K562 (cell line): ENCODE measurements at regions not wholly inside any gene's neighbourhood (a gene's known extent, or its start where the extent isn't known, plus 50 kb on each side); places are given as distances from the start of the nearest gene placed in this dataset.

ENCODE experiments used
- ATAC-seq: fragments of 200-7000 bp; cut with Tn5 transposase; 3 replicates; pipeline ENCODE4 v1.9.1; 2020; ENCODE audit warnings: moderate library complexity
- BruUV-seq: library from RNA; stranded (reverse); fragments of 400-500 nt; replicated peaks from 2 replicates; lab custom pipeline; 2021; lab: Mats Ljungman, UMichigan
- CTCF ChIA-PET: fragments of 300-600 bp; formaldehyde crosslinking; extraction: SDS; loops from one replicate; lab custom pipeline; 2021; ENCODE audit warnings: low intra/inter-chr PET ratio; lab: Yijun Ruan, JAX
- POLR2A ChIA-PET: fragments of 300-600, 350-650 bp; sonication (Branson Sonifier 250); formaldehyde crosslinking; extraction: SDS; loops from one replicate; lab custom pipeline; 2021; ENCODE audit warnings: antibody characterized with exemption, inconsistent platforms; lab: Yijun Ruan, JAX
- DNase-seq, 4 experiments: peaks; one replicate each; pipeline versions ENCODE4 v3.0.0 to v3.0.0-alpha.2; 2011 to 2018; ENCODE audit warnings: low spot score in 3 of 4, mixed read lengths in 3 of 4; ENCODE audit errors: extremely low read depth in 1 of 4
- FAIRE-seq: peaks from 2 replicates; lab custom pipeline; 2011; peaks lifted over from hg19 to GRCh38; lab: Jason Lieb, UNC
- H2AFZ ChIP-seq: 2 replicates; pipeline ENCODE4 v1.6.0; 2011; ENCODE audit warnings: low read depth, low read length, control low read depth, inconsistent platforms
- H3K27ac ChIP-seq: fragments of 200-600 bp; 3 replicates; pipeline ENCODE4 v1.8.0; 2011; ENCODE audit warnings: low read depth, mild to moderate bottlenecking, control low read depth, inconsistent platforms, low read length, moderate library complexity, mixed read lengths; ENCODE audit errors: extremely low read depth
- H3K27me3 ChIP-seq, 2 experiments: fragments of 300-600 bp in 1 of 2; 2 replicates in 1 of 2; 3 replicates in 1 of 2; pipeline versions ENCODE4 v1.6.0 to v1.8.0; 2011; ENCODE audit warnings: inconsistent platforms in 2 of 2, low read length in 2 of 2, mild to moderate bottlenecking in 1 of 2, mixed read lengths in 1 of 2, moderate library complexity in 1 of 2; ENCODE audit not compliant: control insufficient read depth in 2 of 2, insufficient read depth in 2 of 2
- H3K36me3 ChIP-seq: fragments of 300-600 bp; 3 replicates; pipeline ENCODE4 v1.8.0; 2011; ENCODE audit warnings: mild to moderate bottlenecking, low read length, inconsistent platforms; ENCODE audit not compliant: control insufficient read depth, insufficient read depth
- H3K4me1 ChIP-seq, 2 experiments: fragments of 200-600 bp in 1 of 2; replicated peaks in 1 of 2; 2 replicates in 1 of 2; 3 replicates in 1 of 2; pipeline versions ENCODE4 v1.5.1 to v1.8.0; 2011; ENCODE audit warnings: inconsistent platforms in 2 of 2, low read length in 2 of 2, mild to moderate bottlenecking in 1 of 2, mixed read lengths in 1 of 2, moderate library complexity in 1 of 2; ENCODE audit not compliant: control insufficient read depth in 2 of 2, insufficient read depth in 2 of 2
- H3K4me2 ChIP-seq: 2 replicates; pipeline ENCODE4 v1.6.1; 2011; ENCODE audit warnings: low read length, control low read depth, inconsistent platforms, mixed read lengths; ENCODE audit not compliant: insufficient read depth
- H3K4me3 ChIP-seq: fragments of 200-600 bp; sonication (generic), shearing (Covaris generic); 2 replicates; pipeline ENCODE4 v1.5.1; 2016; ENCODE audit warnings: control low read depth, inconsistent platforms
- H3K79me2 ChIP-seq: fragments of 200-600 bp; 3 replicates; pipeline ENCODE4 v1.8.0; 2011; ENCODE audit warnings: low read length, inconsistent platforms; ENCODE audit not compliant: control insufficient read depth, insufficient read depth
- H3K9ac ChIP-seq, 2 experiments: 2 replicates each; pipeline versions ENCODE4 v1.6.0 to v1.6.1; 2011; ENCODE audit warnings: low read depth in 2 of 2, low read length in 2 of 2, control low read depth in 1 of 2, inconsistent platforms in 1 of 2, mild to moderate bottlenecking in 1 of 2, mixed read lengths in 1 of 2; ENCODE audit not compliant: insufficient read depth in 1 of 2
- H3K9me1 ChIP-seq: one replicate; pipeline ENCODE4 v1.6.0; 2011; ENCODE audit warnings: inconsistent platforms, mild to moderate bottlenecking, low read length, moderate library complexity; ENCODE audit not compliant: control insufficient read depth, insufficient read depth
- H3K9me3 ChIP-seq: replicated peaks from 2 replicates; pipeline ENCODE4 v1.5.1; 2011; ENCODE audit warnings: low read depth, low read length, inconsistent platforms; ENCODE audit not compliant: control insufficient read depth, insufficient read depth
- H4K20me1 ChIP-seq: replicated peaks from 2 replicates; pipeline ENCODE4 v1.6.1; 2011; ENCODE audit warnings: low read length, inconsistent platforms, mixed read lengths; ENCODE audit not compliant: control insufficient read depth, insufficient read depth
- CHAMP1 ChIP-seq: fragments of 450-650 bp; IDR thresholded peaks from 2 replicates; pipeline ENCODE4 v1.6.1; 2016; ENCODE audit warnings: mild to moderate bottlenecking
- CREBBP ChIP-seq: IDR thresholded peaks from one replicate; pipeline ENCODE4 v1.6.1; 2012; ENCODE audit warnings: low read depth, mild to moderate bottlenecking, control low read depth, inconsistent platforms, low read length
- E2F4 ChIP-seq: sonication (generic); formaldehyde crosslinking; IDR thresholded peaks from 2 replicates; pipeline ENCODE4 v1.8.0; 2022; ENCODE audit warnings: mild to moderate bottlenecking, low read depth, missing genetic modification reagents
- ETV1 ChIP-seq: fragments of 450-650 bp; conservative IDR thresholded peaks from 2 replicates; pipeline ENCODE4 v1.6.1; 2016; ENCODE audit warnings: missing genetic modification characterization, control low read depth, low read depth, missing compliant biosample characterization
- FOXJ3 ChIP-seq: sonication (generic); formaldehyde crosslinking; IDR thresholded peaks from 2 replicates; pipeline ENCODE4 v1.4.0; 2020; ENCODE audit warnings: mild to moderate bottlenecking, missing genetic modification reagents
- NEUROD1 ChIP-seq: fragments of 150-350 bp; IDR thresholded peaks from 2 replicates; pipeline ENCODE4 v1.6.1; 2014; ENCODE audit warnings: borderline replicate concordance, low read length, low read depth; ENCODE audit not compliant: partially characterized antibody
- NR3C1 ChIP-seq: sonication (generic); formaldehyde crosslinking; IDR thresholded peaks from 2 replicates; pipeline ENCODE4 v1.8.1; 2022; ENCODE audit warnings: missing genetic modification reagents
- PBX2 ChIP-seq, 2 experiments: IDR thresholded peaks in 1 of 2; conservative IDR thresholded peaks in 1 of 2; 2 replicates each; pipeline ENCODE4 v1.6.1; 2016; ENCODE audit warnings: low read depth in 2 of 2, mild to moderate bottlenecking in 1 of 2, missing compliant biosample characterization in 1 of 2, missing genetic modification characterization in 1 of 2, moderate library complexity in 1 of 2
- RNF2 ChIP-seq: sonication (generic); IDR thresholded peaks from 2 replicates; pipeline ENCODE4 v1.6.1; 2016
- SUPT5H ChIP-seq: fragments of 450-650 bp; IDR thresholded peaks from 2 replicates; pipeline ENCODE4 v1.6.1; 2016
- ZKSCAN3 ChIP-seq: fragments of 250-450 bp; sonication (Bioruptor Pico); IDR thresholded peaks from 2 replicates; pipeline ENCODE4 v1.4.0; 2020
- ZNF584 ChIP-seq: fragments of 200-800 bp; sonication (Bioruptor generic); IDR thresholded peaks from 2 replicates; pipeline ENCODE4 v1.6.1; 2016; ENCODE audit warnings: low read depth, mild to moderate bottlenecking, missing genetic modification characterization, missing compliant biosample characterization
- WGBS: fragments of 100-300 bp; shearing (Covaris generic); methylation state at CpG from one replicate; pipeline ENCODE4 v1.1.6; 2016; ENCODE audit warnings: low coverage, mixed read lengths; ENCODE audit not compliant: insufficient coverage; ENCODE audit errors: missing lambda C conversion rate; 5-methylcytosine and 5-hydroxymethylcytosine counted together
- in situ Hi-C: fragments of 300-500 bp; cut with MboI; formaldehyde crosslinking; loops from 4 replicates; pipeline ENCODE4 v1.15.0; 2018; ENCODE audit warnings: inconsistent platforms, mixed read lengths
- intact Hi-C: fragments of 100-400 bp; cut with micrococcal nuclease; formaldehyde crosslinking; loops from 2 replicates; pipeline ENCODE4 v1.14.2; 2022

GRCh38 chr2:144597894-144598593, 78.1 kb upstream of the ZEB2 start (continued):
- no peak for TF ChIP-seq CHAMP1
- no peak for TF ChIP-seq CREBBP
- no peak for TF ChIP-seq SUPT5H
- TF ChIP-seq, all 486 proteins: peak for 4

- Histone ChIP-seq H3K9me1 (no peaks in the 10 kb centered on the region), H3K9ac (no peak overlapping the region), H3K9me3 (peaks cover 22% of the 10 kb centered on the region), H2AFZ (no peak overlapping the region; the same call in 1 of the 2 replicates), H3K4me3 (no peak overlapping the region), H3K79me2 (no peaks in the 10 kb centered on the region; the same call in 2 of the 3 replicates), H3K36me3 (0 out of 3 replicates have a peak, but pooled peaks cover 9% of the 10 kb centered on the region), H4K20me1 (no peaks in the 10 kb centered on the region), H3K27me3 (no peaks in the 10 kb centered on the region), H3K4me2 (no peak overlapping the region), H3K4me1 (peaks cover 7 to 22% of the 10 kb centered on the region in 2 experiments; a peak in 4 of 5 replicates), H3K27ac (no peak overlapping the region)
- ChIA-PET CTCF (no interaction called here), POLR2A (interaction anchor here (0.9 kb wide), 1 partner anchor 23 kb away, joined by 3 read pairs; no protein-coding TSS in a partner anchor)
- ATAC-seq = no peak
- no peak for DNase-seq
- BruUV-seq = no TSS peak
- in situ Hi-C loops = no loop called here
- 71% methylated on average over 4 of the region's 4 CpGs for WGBS
- no peak for FAIRE-seq
- intact Hi-C loops = loop anchor here (5.0 kb wide), 1 partner anchor 85 kb away; no protein-coding TSS in a partner anchor
- TF ChIP-seq PBX2 (CRISPR knock-in tag; IDR thresholded peaks at IDR 0.05; ENCODE audit: low read depth) (no peak), PBX2 (tag; conservative IDR thresholded peaks at IDR 0.05; ENCODE audit: low read depth) (no peak), RNF2 (no peak), ETV1 (tag) (no peak), NR3C1 (no peak), ZNF584 (no peak), E2F4 (no peak), NEUROD1 (no peak), FOXJ3 (CRISPR knock-in tag) (no peak), ZKSCAN3 (CRISPR knock-in tag) (no peak)
Observed at GRCh38 chr2:144597388-144597787, 77.5 kb upstream of the ZEB2 start.
